ENCODE measurements at regions not wholly inside any gene's neighbourhood (a gene's known extent, or its start where the extent isn't known, plus 50 kb on each side); places are given as distances from the start of the nearest gene placed in this dataset.

DNA sequence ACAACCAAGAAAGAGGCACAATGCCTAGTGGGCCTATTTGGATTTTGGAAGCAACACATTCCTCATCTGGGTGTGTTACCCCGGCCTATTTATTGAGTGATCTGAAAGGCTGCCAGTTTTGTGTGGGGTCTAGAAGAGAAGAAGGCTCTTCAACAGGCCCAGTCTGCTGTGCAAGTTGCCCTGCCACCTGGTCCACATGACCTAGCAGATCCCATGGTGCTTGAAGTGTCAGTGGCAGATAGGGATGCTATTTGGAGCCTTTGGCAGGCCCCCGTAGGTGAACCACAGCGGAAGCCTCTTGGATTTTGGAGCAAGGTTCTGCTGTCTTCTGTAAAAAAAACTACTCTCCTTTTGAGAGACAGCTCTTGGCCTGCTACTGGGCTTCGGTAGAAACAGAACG is 820.1 kb downstream of the TMTC2 start:
- TF ChIP-seq, protein P1, sequence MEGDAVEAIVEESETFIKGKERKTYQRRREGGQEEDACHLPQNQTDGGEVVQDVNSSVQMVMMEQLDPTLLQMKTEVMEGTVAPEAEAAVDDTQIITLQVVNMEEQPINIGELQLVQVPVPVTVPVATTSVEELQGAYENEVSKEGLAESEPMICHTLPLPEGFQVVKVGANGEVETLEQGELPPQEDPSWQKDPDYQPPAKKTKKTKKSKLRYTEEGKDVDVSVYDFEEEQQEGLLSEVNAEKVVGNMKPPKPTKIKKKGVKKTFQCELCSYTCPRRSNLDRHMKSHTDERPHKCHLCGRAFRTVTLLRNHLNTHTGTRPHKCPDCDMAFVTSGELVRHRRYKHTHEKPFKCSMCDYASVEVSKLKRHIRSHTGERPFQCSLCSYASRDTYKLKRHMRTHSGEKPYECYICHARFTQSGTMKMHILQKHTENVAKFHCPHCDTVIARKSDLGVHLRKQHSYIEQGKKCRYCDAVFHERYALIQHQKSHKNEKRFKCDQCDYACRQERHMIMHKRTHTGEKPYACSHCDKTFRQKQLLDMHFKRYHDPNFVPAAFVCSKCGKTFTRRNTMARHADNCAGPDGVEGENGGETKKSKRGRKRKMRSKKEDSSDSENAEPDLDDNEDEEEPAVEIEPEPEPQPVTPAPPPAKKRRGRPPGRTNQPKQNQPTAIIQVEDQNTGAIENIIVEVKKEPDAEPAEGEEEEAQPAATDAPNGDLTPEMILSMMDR (IDR thresholded peaks at IDR 0.05): no peak
- no peak for TF ChIP-seq POLR2A (IDR thresholded peaks at IDR 0.05)
- no peak for TF ChIP-seq EP300 (IDR thresholded peaks at IDR 0.05)
